Activated CD8-positive, alpha-beta T cell treated with anti-CD3 and anti-CD28 coated beads, Interleukin-2, amount 10 ng/mL, durations not matched to agents 7 days and 5 days (primary cell): ENCODE measurements at regions not wholly inside any gene's neighbourhood (a gene's known extent, or its start where the extent isn't known, plus 50 kb on each side); places are given as distances from the start of the nearest gene placed in this dataset.

ENCODE experiments used
- ATAC-seq: fragments of 150-1000 bp; cut with Tn5 transposase; one replicate; pipeline ENCODE4 v1.10.0; 2021; ENCODE audit warnings: moderate library complexity
- CTCF ChIA-PET: fragments of 350-600 bp; sonication (Branson Sonifier 250); formaldehyde crosslinking; loops from one replicate; lab custom pipeline; 2021; ENCODE audit warnings: antibody characterized with exemption; lab: Charles Lee
- POLR2A ChIA-PET: fragments of 350-600 bp; sonication (Branson Sonifier 250); formaldehyde crosslinking; loops from one replicate; lab custom pipeline; 2021; ENCODE audit warnings: antibody characterized with exemption; lab: Charles Lee
- DNase-seq: peaks from one replicate; pipeline ENCODE4 v3.0.0-alpha.2; 2020
- H3K27ac Mint-ChIP-seq: one replicate; pipeline ENCODE4 v1.8.0; 2021; ENCODE audit warnings: mild to moderate bottlenecking, mixed read lengths
- H3K27me3 Mint-ChIP-seq: one replicate; pipeline ENCODE4 v1.8.0; 2021; ENCODE audit warnings: low read depth, mixed read lengths
- H3K36me3 Mint-ChIP-seq: one replicate; pipeline ENCODE4 v1.8.0; 2021; ENCODE audit warnings: low read depth, mixed read lengths
- H3K4me1 Mint-ChIP-seq: one replicate; pipeline ENCODE4 v1.8.0; 2021; ENCODE audit warnings: low read depth, mixed read lengths
- H3K4me3 Mint-ChIP-seq: one replicate; pipeline ENCODE4 v1.8.0; 2021; ENCODE audit warnings: mild to moderate bottlenecking, mixed read lengths
- H3K9me3 Mint-ChIP-seq: one replicate; pipeline ENCODE4 v1.8.0; 2022; ENCODE audit warnings: mixed read lengths; ENCODE audit not compliant: insufficient read depth

DNA sequence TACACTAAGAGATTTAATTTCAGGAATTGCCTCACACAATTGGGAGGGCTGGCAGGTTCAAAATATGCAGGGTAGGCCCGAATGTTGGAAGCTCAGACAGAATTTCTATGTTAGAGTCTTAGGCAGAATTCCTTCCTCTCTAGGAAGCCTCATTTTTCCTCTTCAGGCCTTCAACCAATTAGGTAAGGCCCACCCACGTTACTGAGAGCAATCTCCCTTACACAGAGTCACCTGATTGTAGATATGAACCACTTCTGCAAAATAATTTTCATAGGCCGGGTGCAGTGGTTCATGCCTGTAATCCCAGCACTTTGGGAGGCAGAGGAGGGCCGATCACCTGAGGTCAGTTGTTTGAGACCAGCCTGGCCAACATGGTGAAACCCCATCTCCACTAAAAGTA, 50.2 kb upstream of the HIVEP1 start:
- ATAC-seq (no peak), DNase-seq (no peak)
- Mint-ChIP-seq H3K4me3 (no peak overlapping the region), H3K27me3 (peaks cover 3% of the 10 kb centered on the region), H3K4me1 (no peaks in the 10 kb centered on the region), H3K27ac (no peak overlapping the region), H3K36me3 (no peaks in the 10 kb centered on the region), H3K9me3 (no peaks in the 10 kb centered on the region)
- CTCF ChIA-PET, result no interaction called here
- POLR2A ChIA-PET, result no interaction called here

DNA sequence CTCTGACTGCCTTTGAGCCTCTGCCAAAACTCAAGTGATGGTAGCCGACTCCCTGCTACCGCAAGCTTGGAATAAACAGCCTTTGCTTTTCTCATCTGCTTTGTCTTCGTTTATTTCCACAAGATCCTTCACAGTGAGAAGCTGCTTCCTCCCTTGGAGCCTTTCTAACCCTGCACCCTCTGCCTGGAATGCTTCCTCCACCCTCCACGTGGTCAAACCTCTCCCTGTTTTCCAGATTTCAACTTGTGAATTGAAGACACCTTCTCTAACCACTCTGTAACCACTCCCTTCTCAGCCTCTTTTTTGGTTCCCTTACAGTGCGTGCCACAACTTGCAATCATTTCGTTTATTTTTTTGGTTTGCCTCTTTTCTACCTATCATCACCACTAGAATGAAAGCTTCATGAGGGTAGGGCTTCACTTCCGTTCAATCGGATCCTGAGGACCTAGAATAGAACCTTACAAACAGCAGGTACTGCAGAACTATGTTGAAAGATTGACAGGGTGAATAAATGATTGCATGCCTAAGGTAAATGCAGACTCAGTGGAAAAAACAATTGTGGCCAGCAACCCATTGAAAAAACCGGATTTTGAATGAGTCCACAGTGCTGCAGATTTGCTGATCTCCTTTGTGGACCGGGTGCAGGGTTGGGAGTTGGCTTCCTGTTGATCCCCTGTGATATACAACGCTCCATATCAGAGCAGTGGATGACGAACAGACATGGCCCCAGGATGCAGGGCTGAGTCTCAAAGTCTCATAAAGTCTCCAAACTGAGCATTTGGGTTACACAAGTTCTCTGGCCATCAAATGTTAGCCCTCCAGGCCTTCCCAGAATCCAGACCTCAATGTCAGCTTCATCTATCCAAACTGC, 51.0 kb upstream of the HIVEP1 start:
- Mint-ChIP-seq H3K9me3 (no peaks in the 10 kb centered on the region), H3K4me1 (no peaks in the 10 kb centered on the region), H3K4me3 (no peak overlapping the region), H3K27me3 (peaks cover 3% of the 10 kb centered on the region), H3K27ac (no peak overlapping the region), H3K36me3 (no peaks in the 10 kb centered on the region)
- POLR2A ChIA-PET, result no interaction called here
- no peak for DNase-seq
- ATAC-seq, result no peak
- CTCF ChIA-PET, result no interaction called here

DNA sequence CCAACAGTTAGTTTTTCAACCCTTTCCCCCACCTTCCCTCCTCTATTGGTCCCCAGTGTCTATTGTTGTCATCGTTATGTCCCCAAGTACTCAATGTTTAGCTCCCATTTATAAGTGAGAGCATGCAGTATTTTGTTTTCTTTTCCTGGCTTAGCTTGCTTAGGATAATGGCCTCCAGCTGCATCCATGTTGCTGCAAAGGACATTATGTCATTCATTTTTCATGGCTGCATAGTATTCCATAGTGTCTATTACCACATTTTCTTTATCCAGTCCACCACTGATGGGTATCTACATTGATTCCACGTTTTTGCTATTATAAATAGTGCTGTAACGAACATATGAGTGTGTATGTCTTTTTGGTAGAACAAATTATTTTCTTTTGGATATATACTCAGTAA, 55.3 kb upstream of the HIVEP1 start:
- Mint-ChIP-seq H3K36me3 (no peaks in the 10 kb centered on the region), H3K27ac (no peak overlapping the region), H3K4me1 (no peaks in the 10 kb centered on the region), H3K9me3 (no peaks in the 10 kb centered on the region), H3K4me3 (no peak overlapping the region), H3K27me3 (peaks cover 3% of the 10 kb centered on the region)
- ChIA-PET CTCF (interaction anchor here (1.2 kb wide), 1 partner anchor 10 kb away, joined by 3 read pairs; no protein-coding TSS in a partner anchor), POLR2A (no interaction called here)
- ATAC-seq (no peak), DNase-seq (no peak)

DNA sequence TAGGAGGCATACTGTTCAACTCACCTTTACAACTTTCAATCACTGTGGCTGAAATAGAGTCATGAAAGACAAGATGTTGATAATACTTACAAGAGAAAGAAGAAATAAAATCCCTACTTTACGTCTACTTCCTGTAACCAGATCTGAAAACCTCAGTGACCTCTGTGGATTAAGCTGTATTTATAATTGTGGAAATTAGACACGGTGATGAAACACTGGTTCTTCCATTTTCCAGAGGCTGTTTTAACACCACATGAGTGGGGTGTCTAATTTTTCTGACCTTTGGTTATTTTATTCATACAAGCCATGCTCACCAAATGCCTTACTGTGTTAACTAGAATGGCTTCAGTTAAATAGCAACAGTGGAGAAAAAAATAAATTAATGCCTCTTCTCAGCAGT, 58.5 kb upstream of the HIVEP1 start:
- no peak overlapping the region for H3K4me3 Mint-ChIP-seq
- ATAC-seq (no peak), DNase-seq (no peak)
- peaks cover 3% of the 10 kb centered on the region for H3K27me3 Mint-ChIP-seq
- POLR2A ChIA-PET, result interaction anchor here (0.5 kb wide), 1 partner anchor 283 kb away, joined by 3 read pairs; no protein-coding TSS in a partner anchor
- H3K27ac Mint-ChIP-seq, result no peak overlapping the region
- CTCF ChIA-PET, result no interaction called here
- no peaks in the 10 kb centered on the region for H3K36me3 Mint-ChIP-seq
- no peaks in the 10 kb centered on the region for H3K4me1 Mint-ChIP-seq
- H3K9me3 Mint-ChIP-seq, result no peaks in the 10 kb centered on the region

DNA sequence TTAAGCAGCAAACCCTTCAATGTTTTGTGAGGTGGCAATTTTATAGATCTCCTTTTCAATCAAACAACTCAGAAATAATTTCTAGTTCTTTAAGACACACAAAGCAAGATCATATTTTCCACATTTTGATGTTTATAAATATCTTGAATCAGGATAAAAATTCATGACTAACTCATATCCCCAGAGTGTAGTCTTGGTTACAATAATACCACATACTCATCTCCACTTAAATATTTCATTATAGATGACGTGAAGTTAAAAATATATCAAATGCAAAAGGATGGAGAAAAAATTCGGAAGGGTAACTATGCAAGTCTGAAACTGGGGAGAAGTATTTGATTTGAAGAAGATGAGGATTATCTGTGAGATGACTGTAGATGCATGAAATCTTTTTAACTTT, 59.8 kb upstream of the HIVEP1 start:
- POLR2A ChIA-PET, result no interaction called here
- CTCF ChIA-PET, result no interaction called here
- DNase-seq, result no peak
- Mint-ChIP-seq H3K27me3 (no peaks in the 10 kb centered on the region), H3K36me3 (no peaks in the 10 kb centered on the region), H3K27ac (no peak overlapping the region), H3K4me1 (no peaks in the 10 kb centered on the region), H3K4me3 (no peak overlapping the region), H3K9me3 (no peaks in the 10 kb centered on the region)
- no peak for ATAC-seq

DNA sequence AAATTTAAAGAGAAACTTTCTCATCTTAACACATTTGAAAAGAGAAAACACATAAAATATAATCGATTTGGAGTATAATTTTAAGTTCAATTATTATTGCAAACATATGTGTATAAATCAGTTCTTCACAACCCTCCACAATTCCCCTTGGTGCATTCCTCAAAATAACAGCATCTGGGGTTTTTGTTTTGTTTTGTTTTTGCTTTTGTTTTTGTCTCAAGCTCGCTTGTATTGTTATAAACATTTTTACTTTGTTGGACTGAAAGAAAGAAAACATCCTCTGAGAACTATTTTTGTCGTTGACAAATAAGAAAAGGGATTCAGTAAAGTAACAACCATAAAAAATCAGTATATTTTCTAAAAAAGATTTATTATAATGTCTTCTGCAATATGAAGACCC, 60.2 kb upstream of the HIVEP1 start:
- Mint-ChIP-seq H3K9me3 (no peaks in the 10 kb centered on the region), H3K4me3 (no peak overlapping the region), H3K36me3 (no peaks in the 10 kb centered on the region), H3K4me1 (no peaks in the 10 kb centered on the region), H3K27me3 (no peaks in the 10 kb centered on the region), H3K27ac (no peak overlapping the region)
- ChIA-PET CTCF (no interaction called here), POLR2A (no interaction called here)
- no peak for ATAC-seq
- no peak for DNase-seq

DNA sequence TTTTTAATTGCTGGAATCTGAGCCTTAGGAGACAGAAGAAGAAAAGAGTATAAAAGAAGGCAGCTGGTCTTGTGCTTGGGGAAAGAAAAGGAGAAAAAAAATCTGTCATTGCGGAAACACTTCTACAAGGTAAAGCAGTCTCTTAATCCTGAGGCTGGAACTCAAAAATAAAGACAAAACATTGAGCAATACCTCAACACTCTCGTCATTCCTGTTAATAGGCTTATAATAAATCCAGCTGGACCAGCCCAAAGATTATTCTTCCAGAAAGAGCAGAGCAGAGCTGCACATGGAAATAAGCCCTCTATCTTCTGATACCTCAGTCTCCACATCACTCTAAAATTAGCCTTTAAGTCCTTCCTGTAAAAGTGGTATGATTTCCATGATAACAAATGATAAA, 62.0 kb upstream of the HIVEP1 start:
- ChIA-PET CTCF (no interaction called here), POLR2A (no interaction called here)
- no peaks in the 10 kb centered on the region for H3K36me3 Mint-ChIP-seq
- no peaks in the 10 kb centered on the region for H3K4me1 Mint-ChIP-seq
- no peaks in the 10 kb centered on the region for H3K9me3 Mint-ChIP-seq
- ATAC-seq (no peak), DNase-seq (no peak)
- H3K27me3 Mint-ChIP-seq, result no peaks in the 10 kb centered on the region
- H3K27ac Mint-ChIP-seq, result no peak overlapping the region
- no peak overlapping the region for H3K4me3 Mint-ChIP-seq

DNA sequence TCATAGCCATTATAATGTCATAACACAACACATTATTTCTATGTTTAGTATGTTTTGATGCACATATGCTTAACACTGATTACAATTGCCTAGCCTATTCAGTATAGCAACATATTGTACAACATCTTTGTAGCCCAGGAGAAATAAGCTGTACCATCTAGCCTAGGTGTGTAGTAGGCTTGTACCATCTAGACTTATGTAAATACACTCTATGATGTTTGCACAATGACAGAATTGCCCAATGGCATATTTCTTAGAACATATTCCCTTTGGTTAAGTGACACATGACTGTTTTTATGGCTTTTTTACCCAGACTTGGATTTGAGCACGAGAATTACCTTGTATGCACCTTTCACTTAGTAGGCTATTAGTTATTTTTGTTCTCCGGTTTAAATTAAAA, 64.5 kb upstream of the HIVEP1 start:
- DNase-seq (no peak), ATAC-seq (no peak)
- Mint-ChIP-seq H3K36me3 (no peaks in the 10 kb centered on the region), H3K27me3 (no peaks in the 10 kb centered on the region), H3K27ac (no peak overlapping the region), H3K9me3 (no peaks in the 10 kb centered on the region), H3K4me3 (no peak overlapping the region), H3K4me1 (no peaks in the 10 kb centered on the region)
- CTCF ChIA-PET, result interaction anchor here (0.7 to 1.2 kb wide), 2 partner anchors 9 to 150 kb away, joined by 3 read pairs; no protein-coding TSS in a partner anchor
- POLR2A ChIA-PET, result no interaction called here

DNA sequence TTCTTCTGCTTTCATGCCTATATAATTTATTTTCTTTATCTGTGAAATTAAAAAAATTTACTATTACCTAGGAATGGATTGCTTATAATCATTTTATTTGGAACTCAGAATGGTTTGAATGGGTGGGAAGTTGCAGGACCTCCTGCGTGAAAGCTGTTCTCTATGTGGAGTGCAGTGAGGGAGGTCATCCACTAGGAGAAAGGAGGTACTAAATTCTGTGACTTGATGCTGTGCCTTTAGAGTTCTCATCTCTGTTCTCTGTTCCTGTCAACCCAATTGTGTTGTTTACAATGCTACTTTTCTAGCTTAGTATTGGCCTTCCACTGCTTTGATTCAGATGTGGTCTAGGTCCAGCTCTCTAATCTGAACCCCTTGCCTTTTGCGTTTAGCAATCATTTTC, 65.0 kb upstream of the HIVEP1 start:
- CTCF ChIA-PET, result interaction anchor here (0.6 to 1.2 kb wide), 3 partner anchors 9 to 150 kb away, joined by 3 read pairs; no protein-coding TSS in a partner anchor
- H3K36me3 Mint-ChIP-seq, result no peaks in the 10 kb centered on the region

DNA sequence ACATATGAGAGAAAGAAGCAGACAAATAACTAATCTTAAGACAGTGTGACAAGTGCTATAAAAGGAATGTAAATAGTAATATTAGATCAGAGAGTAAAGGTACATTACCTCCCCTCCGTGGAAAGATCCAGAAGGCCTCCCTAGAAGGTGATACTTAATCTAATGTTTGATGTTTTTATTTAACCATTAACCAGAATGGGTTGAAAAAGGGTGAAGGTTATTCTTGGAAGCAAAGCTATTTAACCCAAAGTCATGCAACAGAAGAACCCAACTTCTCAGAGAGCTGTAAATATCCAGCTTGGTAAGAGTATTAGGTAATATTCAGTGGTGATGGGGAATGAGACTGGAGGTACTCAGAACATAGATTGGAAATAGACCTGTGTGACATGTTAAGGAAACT, 68.0 kb upstream of the HIVEP1 start:
- no peaks in the 10 kb centered on the region for H3K36me3 Mint-ChIP-seq
- no peaks in the 10 kb centered on the region for H3K4me1 Mint-ChIP-seq
- ChIA-PET CTCF (no interaction called here), POLR2A (no interaction called here)
- no peak overlapping the region for H3K27ac Mint-ChIP-seq
- DNase-seq (no peak), ATAC-seq (no peak)
- H3K4me3 Mint-ChIP-seq, result no peak overlapping the region
- H3K27me3 Mint-ChIP-seq, result no peaks in the 10 kb centered on the region
- no peaks in the 10 kb centered on the region for H3K9me3 Mint-ChIP-seq

More for the DNA sequence above, 65.0 kb upstream of the HIVEP1 start:
- H3K4me3 Mint-ChIP-seq, result no peak overlapping the region
- H3K27me3 Mint-ChIP-seq, result no peaks in the 10 kb centered on the region
- H3K4me1 Mint-ChIP-seq, result no peaks in the 10 kb centered on the region
- no peaks in the 10 kb centered on the region for H3K9me3 Mint-ChIP-seq
- no peak for ATAC-seq
- POLR2A ChIA-PET, result no interaction called here
- H3K27ac Mint-ChIP-seq, result no peak overlapping the region
- DNase-seq, result no peak

DNA sequence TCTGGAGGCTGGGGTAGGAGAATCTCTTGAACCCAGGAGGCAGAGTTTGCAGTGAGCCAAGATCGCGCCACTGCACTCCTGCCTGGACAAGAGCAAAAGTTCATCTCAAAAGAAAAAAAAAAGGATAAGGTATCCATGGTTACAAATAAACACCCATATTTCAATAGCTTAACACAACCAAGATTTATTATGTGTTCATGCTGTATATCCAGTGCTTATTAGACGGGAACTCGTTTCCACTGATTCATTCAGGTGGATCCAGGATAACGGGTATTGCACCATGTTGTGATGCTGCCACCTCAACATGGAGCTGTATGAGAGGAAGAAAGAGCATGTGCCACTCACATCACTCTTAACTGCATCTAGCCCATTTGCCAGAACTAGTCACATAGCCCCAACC, 69.1 kb upstream of the HIVEP1 start:
- no peaks in the 10 kb centered on the region for H3K9me3 Mint-ChIP-seq

DNA sequence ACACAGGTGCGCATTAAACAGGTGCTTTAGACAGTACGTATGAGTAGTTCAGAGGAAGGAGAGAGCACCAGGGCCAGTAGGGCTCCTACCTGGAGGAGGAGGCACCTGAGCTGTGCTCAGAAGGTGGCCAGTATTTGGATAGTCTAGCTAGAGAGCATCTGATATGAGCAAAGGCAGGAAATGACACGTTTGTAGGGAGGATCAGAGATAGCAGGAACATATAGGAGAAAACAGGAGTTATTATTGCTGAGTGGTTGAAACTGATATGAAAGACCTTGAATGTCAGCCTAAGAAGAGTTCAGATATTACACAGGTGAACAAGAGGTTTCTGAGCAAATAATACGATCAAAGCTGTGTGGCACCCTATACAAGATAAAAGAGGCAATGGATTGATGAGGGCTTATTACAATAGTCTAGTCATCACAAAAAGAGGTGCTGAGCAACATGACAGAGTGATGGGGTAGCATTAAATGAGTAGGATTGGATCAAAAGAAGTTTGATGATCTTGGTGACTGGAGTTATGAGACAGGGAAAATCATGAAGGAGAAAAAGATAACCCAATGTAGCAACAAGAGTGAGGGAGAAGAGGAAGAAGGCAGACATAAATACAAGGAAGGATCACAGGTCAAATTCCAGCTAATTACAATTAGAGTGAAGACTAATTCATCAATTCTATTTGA, 69.8 kb upstream of the HIVEP1 start:
- Mint-ChIP-seq H3K9me3 (no peaks in the 10 kb centered on the region), H3K27ac (no peak overlapping the region), H3K4me3 (no peak overlapping the region), H3K36me3 (no peaks in the 10 kb centered on the region), H3K27me3 (no peaks in the 10 kb centered on the region), H3K4me1 (no peaks in the 10 kb centered on the region)
- ChIA-PET POLR2A (no interaction called here), CTCF (no interaction called here)
- DNase-seq (no peak), ATAC-seq (no peak)

More for the DNA sequence above, 69.1 kb upstream of the HIVEP1 start:
- Mint-ChIP-seq H3K4me3 (no peak overlapping the region), H3K27me3 (no peaks in the 10 kb centered on the region), H3K4me1 (no peaks in the 10 kb centered on the region), H3K27ac (no peak overlapping the region), H3K36me3 (no peaks in the 10 kb centered on the region)
- CTCF ChIA-PET, result no interaction called here
- no peak for ATAC-seq
- no peak for DNase-seq
- POLR2A ChIA-PET, result no interaction called here
